GM19035 (cell line): ENCODE measurements at regions not wholly inside any gene's neighbourhood (a gene's known extent, or its start where the extent isn't known, plus 50 kb on each side); places are given as distances from the start of the nearest gene placed in this dataset.
"Not testable (repeated sequence)": the region's sequence is repeated elsewhere in the genome, so short reads cannot be mapped to it uniquely, and the experiment has no call there.

Experiments used
- ATAC-seq: cut with Tn5 transposase; IDR thresholded peaks from one replicate; pipeline ENCODE4 v1.9.1; 2021; ENCODE audit not compliant: unreplicated experiment

GRCh38 chr11:109043315-109043714 is 378.4 kb downstream of the DDX10 start:
- peak; percentile 69 for ATAC-seq

GRCh38 chr11:109046284-109046992 is 375.6 kb upstream of the C11orf87 start:
- no peak for ATAC-seq

GRCh38 chr11:109048098-109048497 is 373.9 kb upstream of the C11orf87 start:
- ATAC-seq, result no peak

- ATAC-seq, result no peak
Observed at GRCh38 chr11:109051200-109051599, 370.8 kb upstream of the C11orf87 start.

GRCh38 chr11:109059402-109059801 is 362.6 kb upstream of the C11orf87 start:
- ATAC-seq, result no peak

GRCh38 chr11:109061394-109061793 is 360.6 kb upstream of the C11orf87 start:
- no peak for ATAC-seq

- no peak for ATAC-seq
Observed at GRCh38 chr11:109062445-109062844, 359.5 kb upstream of the C11orf87 start.

- ATAC-seq, result no peak
Observed at GRCh38 chr11:109062871-109063270, 359.1 kb upstream of the C11orf87 start.

GRCh38 chr11:109064618-109065311 is 357.2 kb upstream of the C11orf87 start:
- not testable (repeated sequence) for ATAC-seq

- ATAC-seq, result no peak
Observed at GRCh38 chr11:109071262-109071661, 350.7 kb upstream of the C11orf87 start.

- ATAC-seq, result no peak
Observed at GRCh38 chr11:109071712-109072524, 350.1 kb upstream of the C11orf87 start.

GRCh38 chr11:109073032-109073822 is 348.8 kb upstream of the C11orf87 start:
- no peak for ATAC-seq

- ATAC-seq, result no peak
Observed at GRCh38 chr11:109075976-109076375, 346.0 kb upstream of the C11orf87 start.

GRCh38 chr11:109076870-109077269 is 345.1 kb upstream of the C11orf87 start:
- ATAC-seq, result no peak

- no peak for ATAC-seq
Observed at GRCh38 chr11:109077291-109077920, 344.6 kb upstream of the C11orf87 start.

- ATAC-seq, result no peak
Observed at GRCh38 chr11:109085708-109086373, 336.1 kb upstream of the C11orf87 start.

GRCh38 chr11:109086931-109087330 is 335.1 kb upstream of the C11orf87 start:
- ATAC-seq, result no peak

GRCh38 chr11:109088086-109088485 is 333.9 kb upstream of the C11orf87 start:
- no peak for ATAC-seq

GRCh38 chr11:109089144-109089543 is 332.8 kb upstream of the C11orf87 start:
- ATAC-seq, result no peak

GRCh38 chr11:109093354-109093753 is 328.6 kb upstream of the C11orf87 start:
- no peak for ATAC-seq
